GM12878 (cell line): ENCODE measurements at regions not wholly inside any gene's neighbourhood (a gene's known extent, or its start where the extent isn't known, plus 50 kb on each side); places are given as distances from the start of the nearest gene placed in this dataset.

ENCODE experiments used
- ATAC-seq: fragments of 200-7000 bp; cut with Tn5 transposase; 3 replicates; pipeline ENCODE4 v1.9.1; 2020; ENCODE audit warnings: mild to moderate bottlenecking, moderate library complexity
- BruUV-seq: library from RNA; stranded (reverse); fragments of 400-500 nt; replicated peaks from 2 replicates; lab custom pipeline; 2021; lab: Mats Ljungman, UMichigan
- CTCF ChIA-PET: fragments of 300-600 bp; sonication (Branson Sonifier 250); formaldehyde crosslinking; extraction: SDS; loops from one replicate; lab custom pipeline; 2021; ENCODE audit warnings: inconsistent platforms; lab: Yijun Ruan, JAX
- POLR2A ChIA-PET: fragments of 350-600 bp; formaldehyde crosslinking; extraction: SDS; loops from one replicate; lab custom pipeline; 2021; ENCODE audit warnings: inconsistent platforms; lab: Charles Lee
- RAD21 ChIA-PET: fragments of 300-600 bp; sonication (Branson Sonifier 250); formaldehyde crosslinking; loops from one replicate; lab custom pipeline; 2023; ENCODE audit warnings: antibody characterized with exemption; ENCODE audit not compliant: unreplicated experiment; lab: Charles Lee
- SMC1A ChIA-PET: fragments of 300-600 bp; sonication (Branson Sonifier 250); formaldehyde crosslinking; loops from one replicate; lab custom pipeline; 2023; ENCODE audit not compliant: unreplicated experiment, uncharacterized antibody; lab: Charles Lee
- DNase-seq: peaks from one replicate; pipeline ENCODE4 v3.0.0-alpha.2; 2011; ENCODE audit warnings: low read depth, low spot score
- FAIRE-seq: peaks from 3 replicates; lab custom pipeline; 2011; peaks lifted over from hg19 to GRCh38; lab: Jason Lieb, UNC
- H2AFZ ChIP-seq: 2 replicates; pipeline ENCODE4 v1.6.0; 2011; ENCODE audit warnings: low read depth, low read length, control low read depth; ENCODE audit not compliant: control insufficient read depth
- H3K27ac ChIP-seq: 2 replicates; pipeline ENCODE4 v1.5.1; 2011; ENCODE audit warnings: control low read depth; ENCODE audit not compliant: control insufficient read depth, insufficient read depth
- H3K27me3 ChIP-seq, 2 experiments: replicated peaks in 1 of 2; 2 replicates each; pipeline versions ENCODE4 v1.6.0 to v1.6.1; 2011; ENCODE audit warnings: low read length in 1 of 2; ENCODE audit not compliant: control insufficient read depth in 2 of 2, insufficient read depth in 2 of 2
- H3K36me3 ChIP-seq, 2 experiments: 2 replicates each; pipeline ENCODE4 v1.5.1; 2011; ENCODE audit warnings: low read length in 1 of 2; ENCODE audit not compliant: control insufficient read depth in 2 of 2, insufficient read depth in 2 of 2
- H3K4me1 ChIP-seq: 2 replicates; pipeline ENCODE4 v1.6.1; 2011; ENCODE audit warnings: mild to moderate bottlenecking, low read length, moderate library complexity, mixed read lengths; ENCODE audit not compliant: control insufficient read depth, insufficient read depth
- H3K4me2 ChIP-seq: 2 replicates; pipeline ENCODE4 v1.6.0; 2011; ENCODE audit warnings: control low read depth; ENCODE audit not compliant: control insufficient read depth, insufficient read depth
- H3K4me3 ChIP-seq: fragments of 200-600 bp; sonication (generic); 2 replicates; pipeline ENCODE4 v1.5.1; 2016
- H3K79me2 ChIP-seq: 2 replicates; pipeline ENCODE4 v1.6.0; 2011; ENCODE audit warnings: low read length; ENCODE audit not compliant: control insufficient read depth, insufficient read depth
- H3K9ac ChIP-seq: 2 replicates; pipeline ENCODE4 v1.8.0; 2011; ENCODE audit warnings: low read length, control low read depth, mixed read lengths; ENCODE audit not compliant: control insufficient read depth, insufficient read depth
- H3K9me3 ChIP-seq: replicated peaks from 3 replicates; pipeline ENCODE4 v1.5.1; 2011; ENCODE audit warnings: mild to moderate bottlenecking, low read length; ENCODE audit not compliant: control insufficient read depth, insufficient read depth
- H4K20me1 ChIP-seq: 2 replicates; pipeline ENCODE4 v1.6.0; 2011; ENCODE audit not compliant: control insufficient read depth, insufficient read depth
- CEBPB ChIP-seq, 2 experiments: fragments of 150-350 bp in 1 of 2; IDR thresholded peaks; 2 replicates each; pipeline ENCODE4 v1.6.1; 2012 to 2014; ENCODE audit warnings: low read depth in 2 of 2, low read length in 2 of 2, borderline replicate concordance in 1 of 2, inconsistent platforms in 1 of 2
- MYC ChIP-seq: IDR thresholded peaks from 2 replicates; pipeline ENCODE4 v1.6.1; 2011; ENCODE audit warnings: mild to moderate bottlenecking, low read length, moderate library complexity, inconsistent platforms; ENCODE audit not compliant: insufficient read depth, insufficient replicate concordance, insufficient read length, severe bottlenecking
- NFXL1 ChIP-seq: fragments of 450-650 bp; IDR thresholded peaks from 2 replicates; pipeline ENCODE4 v1.6.1; 2017; ENCODE audit warnings: antibody characterized with exemption, mild to moderate bottlenecking, borderline replicate concordance
- NR2F1 ChIP-seq: fragments of 450-650 bp; conservative IDR thresholded peaks from 2 replicates; pipeline ENCODE4 v1.6.1; 2017; ENCODE audit warnings: mild to moderate bottlenecking
- STAT3 ChIP-seq: IDR thresholded peaks from 2 replicates; pipeline ENCODE4 v1.6.1; 2011; ENCODE audit warnings: low read depth, low read length, improper control_type of control experiment
- WGBS: methylation state at CpG from one replicate; pipeline ENCODE4 v1.1.6; 2016; ENCODE audit warnings: low lambda C conversion rate; ENCODE audit not compliant: insufficient replicate concordance, insufficient coverage; ENCODE audit errors: missing lambda C conversion rate; 5-methylcytosine and 5-hydroxymethylcytosine counted together
- in situ Hi-C: fragments of 300-500 bp; cut with MboI; formaldehyde crosslinking; loops from 9 replicates; pipeline ENCODE4 v1.14.3; 2018; ENCODE audit warnings: mixed read lengths
- intact Hi-C: fragments of 100-400 bp; cut with micrococcal nuclease; formaldehyde crosslinking; loops from one replicate; pipeline ENCODE4 v1.14.2; 2022; ENCODE audit not compliant: unreplicated experiment
- TF ChIP-seq, protein P1 (sequence below): fragments of 450-650 bp; IDR thresholded peaks from 2 replicates; pipeline ENCODE4 v1.6.1; 2017; ENCODE audit warnings: low read depth, mild to moderate bottlenecking, moderate library complexity
- TF ChIP-seq, protein P2 (sequence below): IDR thresholded peaks from 2 replicates; pipeline ENCODE4 v1.6.1; 2012; ENCODE audit warnings: low read depth, low read length, improper control_type of control experiment

- WGBS: 46% methylated on average over 35 of the region's 35 CpGs
- ATAC-seq (peak; percentile 27), FAIRE-seq (no peak), DNase-seq (no peak)
- H2AFZ ChIP-seq: no peak overlapping the region
- no peak overlapping the region for H3K9ac ChIP-seq
- no peak overlapping the region for H3K4me3 ChIP-seq
- POLR2A ChIA-PET: no interaction called here
- no peaks in the 10 kb centered on the region for H3K79me2 ChIP-seq
- no peaks in the 10 kb centered on the region for H4K20me1 ChIP-seq
- TF ChIP-seq, protein P1, sequence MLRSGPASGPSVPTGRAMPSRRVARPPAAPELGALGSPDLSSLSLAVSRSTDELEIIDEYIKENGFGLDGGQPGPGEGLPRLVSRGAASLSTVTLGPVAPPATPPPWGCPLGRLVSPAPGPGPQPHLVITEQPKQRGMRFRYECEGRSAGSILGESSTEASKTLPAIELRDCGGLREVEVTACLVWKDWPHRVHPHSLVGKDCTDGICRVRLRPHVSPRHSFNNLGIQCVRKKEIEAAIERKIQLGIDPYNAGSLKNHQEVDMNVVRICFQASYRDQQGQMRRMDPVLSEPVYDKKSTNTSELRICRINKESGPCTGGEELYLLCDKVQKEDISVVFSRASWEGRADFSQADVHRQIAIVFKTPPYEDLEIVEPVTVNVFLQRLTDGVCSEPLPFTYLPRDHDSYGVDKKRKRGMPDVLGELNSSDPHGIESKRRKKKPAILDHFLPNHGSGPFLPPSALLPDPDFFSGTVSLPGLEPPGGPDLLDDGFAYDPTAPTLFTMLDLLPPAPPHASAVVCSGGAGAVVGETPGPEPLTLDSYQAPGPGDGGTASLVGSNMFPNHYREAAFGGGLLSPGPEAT: no peak
- 0 out of 2 replicates have a peak, but pooled peaks have one; percentile 27 for TF ChIP-seq NR2F1
- no peak for TF ChIP-seq MYC
- TF ChIP-seq NFXL1: no peak
- TF ChIP-seq, protein P2, sequence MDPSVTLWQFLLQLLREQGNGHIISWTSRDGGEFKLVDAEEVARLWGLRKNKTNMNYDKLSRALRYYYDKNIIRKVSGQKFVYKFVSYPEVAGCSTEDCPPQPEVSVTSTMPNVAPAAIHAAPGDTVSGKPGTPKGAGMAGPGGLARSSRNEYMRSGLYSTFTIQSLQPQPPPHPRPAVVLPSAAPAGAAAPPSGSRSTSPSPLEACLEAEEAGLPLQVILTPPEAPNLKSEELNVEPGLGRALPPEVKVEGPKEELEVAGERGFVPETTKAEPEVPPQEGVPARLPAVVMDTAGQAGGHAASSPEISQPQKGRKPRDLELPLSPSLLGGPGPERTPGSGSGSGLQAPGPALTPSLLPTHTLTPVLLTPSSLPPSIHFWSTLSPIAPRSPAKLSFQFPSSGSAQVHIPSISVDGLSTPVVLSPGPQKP: no peak
- no peak for TF ChIP-seq CEBPB (IDR thresholded peaks at IDR 0.05; ENCODE audit: borderline replicate concordance in 1 of 2, low read depth in 2 of 2, low read length in 2 of 2)
- no peak for TF ChIP-seq STAT3
- H3K36me3 ChIP-seq: no peaks in the 10 kb centered on the region
- in situ Hi-C loops: loop anchor here (25.0 kb wide), 1 partner anchor 176 kb away; the partner anchor contains the start of gene GSE1
- peaks cover 0 to 3% of the 10 kb centered on the region in 2 experiments; a peak in 2 of 4 replicates for H3K27me3 ChIP-seq
- SMC1A ChIA-PET: interaction anchor here (1.0 kb wide), 1 partner anchor 11 kb away, joined by 3 read pairs; no protein-coding TSS in a partner anchor
- H3K27ac ChIP-seq: no peak overlapping the region
- H3K9me3 ChIP-seq: no peaks in the 10 kb centered on the region
- RAD21 ChIA-PET: interaction anchor here (1.1 kb wide), 1 partner anchor 117 kb away, joined by 3 read pairs; no protein-coding TSS in a partner anchor
- intact Hi-C loops: no loop called here
- CTCF ChIA-PET: interaction anchor here (0.6 to 1.3 kb wide), 5 partner anchors 8 to 180 kb away, joined by 3 to 5 read pairs (median 4); no protein-coding TSS in a partner anchor
- H3K4me1 ChIP-seq: no peaks in the 10 kb centered on the region
- no TSS peak for BruUV-seq
- no peak overlapping the region for H3K4me2 ChIP-seq
These were observed 176.4 kb upstream of the GSE1 start for GRCh38 chr16:85436636-85437165.
